NCI-H1092 (cell line): ENCODE measurements at regions not wholly inside any gene's neighbourhood (a gene's known extent, or its start where the extent isn't known, plus 50 kb on each side); places are given as distances from the start of the nearest gene placed in this dataset.
A peak's percentile ranks its signal among the peaks of the same experiment; 100 is the strongest.
"Not testable (repeated sequence)": the region's sequence is repeated elsewhere in the genome, so short reads cannot be mapped to it uniquely, and the experiment has no call there.

Source experiments
- DNase-seq: peaks from one replicate; lab custom pipeline; 2025; lab: John Stamatoyannopoulos, UW

GRCh38 chr14:106618471-106618951 lies 1092.1 kb downstream of the TMEM121 start:
- DNase-seq: not testable (repeated sequence)

GRCh38 chr14:106619606-106620005 lies 1093.2 kb downstream of the TMEM121 start:
- no peak for DNase-seq

- no peak for DNase-seq
These were observed 1094.0 kb downstream of the TMEM121 start for GRCh38 chr14:106620368-106620767.

- DNase-seq: no peak
These were observed 1095.9 kb downstream of the TMEM121 start for GRCh38 chr14:106622200-106622745.

DNA sequence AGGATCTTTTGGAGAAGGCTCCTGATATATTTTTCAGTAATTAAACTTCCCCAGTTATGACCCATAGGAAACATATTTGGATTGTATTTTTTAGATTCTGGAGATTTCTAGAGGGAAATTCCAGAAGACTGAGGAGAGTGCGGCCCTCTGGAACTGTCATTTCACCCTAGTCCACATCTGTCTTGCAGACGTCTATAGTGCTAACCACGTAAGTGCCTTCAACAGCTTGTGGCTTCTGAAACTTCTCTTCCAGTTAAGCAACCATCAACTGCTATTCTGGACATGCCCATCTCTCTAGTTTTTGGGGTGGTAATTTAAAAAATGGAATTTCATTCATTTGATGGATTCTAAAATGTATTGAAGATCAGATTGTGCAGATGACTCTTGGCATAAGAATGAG lies 1098.8 kb downstream of the TMEM121 start:
- DNase-seq: no peak

DNA sequence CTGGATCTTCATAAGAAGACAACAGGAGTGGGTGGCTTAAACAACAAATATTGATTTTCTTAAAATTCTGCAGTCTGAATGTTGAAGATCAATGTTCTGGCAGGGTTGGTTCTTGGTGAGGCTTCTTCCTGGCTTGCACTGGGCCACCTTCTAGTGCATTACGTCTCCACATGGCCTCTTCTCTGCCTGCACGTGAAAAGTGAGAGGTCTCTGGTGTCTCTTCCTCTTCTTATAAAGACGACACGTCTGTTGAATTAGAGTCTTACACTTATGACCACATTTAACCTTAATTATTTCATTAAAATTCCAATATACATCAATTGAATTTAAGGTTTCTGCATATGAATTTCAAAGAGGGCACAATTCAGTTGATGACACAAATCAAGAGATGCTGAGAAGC lies 1100.1 kb downstream of the TMEM121 start:
- not testable (repeated sequence) for DNase-seq

DNA sequence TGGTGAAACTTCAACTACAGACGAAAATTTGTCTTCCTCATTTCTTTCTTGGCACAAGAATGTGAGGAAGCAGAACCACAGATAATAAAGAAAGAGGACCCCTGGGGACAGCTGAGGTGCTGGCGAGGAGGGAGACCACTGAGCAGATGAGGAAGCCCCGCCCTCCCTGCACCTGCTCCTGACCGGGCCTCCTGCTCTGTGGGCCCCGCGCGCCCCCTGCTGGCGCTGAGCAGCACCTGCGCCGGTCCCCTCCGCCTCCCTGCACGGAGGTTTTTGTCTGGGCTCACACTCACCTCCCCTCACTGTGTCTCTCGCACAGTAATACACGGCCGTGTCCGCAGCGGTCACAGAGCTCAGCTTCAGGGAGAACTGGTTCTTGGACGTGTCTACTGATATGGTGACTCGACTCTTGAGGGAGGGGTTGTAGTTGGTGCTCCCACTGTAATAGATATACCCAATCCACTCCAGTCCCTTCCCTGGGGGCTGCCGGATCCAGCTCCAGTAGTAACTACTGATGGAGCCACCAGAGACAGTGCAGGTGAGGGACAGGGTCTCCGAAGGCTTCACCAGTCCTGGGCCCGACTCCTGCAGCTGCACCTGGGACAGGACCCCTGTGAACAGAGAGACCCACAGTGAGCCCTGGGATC lies 1100.7 kb downstream of the TMEM121 start:
- DNase-seq: not testable (repeated sequence)

GRCh38 chr14:106631879-106632278 lies 1105.5 kb downstream of the TMEM121 start:
- no peak for DNase-seq

DNA sequence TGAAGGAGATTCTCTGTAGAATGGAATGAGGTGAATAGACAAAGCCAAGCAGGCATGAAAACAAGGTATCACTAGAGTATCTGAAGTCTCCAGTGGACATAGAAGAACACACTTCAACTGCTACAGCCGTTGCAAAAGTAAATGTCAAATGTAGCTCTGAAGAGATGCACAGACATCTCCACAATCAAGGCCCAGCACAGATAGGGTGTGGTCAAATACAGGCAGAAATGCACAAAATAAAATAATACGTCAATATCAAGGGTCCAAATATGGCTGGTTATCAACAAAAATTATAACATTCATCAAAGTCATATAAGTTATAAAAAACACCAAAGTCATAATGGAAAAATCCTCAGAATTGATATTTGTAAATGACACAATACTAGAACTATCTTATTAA lies 1107.3 kb downstream of the TMEM121 start:
- DNase-seq: no peak

GRCh38 chr14:106635569-106635968 lies 1109.2 kb downstream of the TMEM121 start:
- no peak for DNase-seq

GRCh38 chr14:106638786-106639452 lies 1112.5 kb downstream of the TMEM121 start:
- not testable (repeated sequence) for DNase-seq

DNA sequence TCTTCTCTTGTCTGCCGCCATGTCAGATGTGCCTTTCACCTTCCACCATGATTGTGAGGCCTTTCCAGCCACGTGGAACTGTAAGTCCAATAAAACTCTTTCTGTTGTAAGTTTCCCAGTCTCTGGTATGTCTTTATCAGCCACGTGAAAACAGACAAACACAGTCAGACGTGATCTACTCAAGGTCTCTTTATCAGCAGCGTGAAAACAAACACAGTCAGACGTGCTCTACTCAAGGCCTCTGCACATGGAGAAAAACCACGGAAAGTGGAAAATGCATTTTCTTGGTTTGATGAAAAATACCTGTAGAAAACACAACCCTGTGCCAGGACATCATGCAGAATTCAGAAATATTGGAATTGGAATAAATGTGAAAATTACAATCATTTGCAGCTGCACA lies 1115.7 kb downstream of the TMEM121 start:
- no peak for DNase-seq

DNA sequence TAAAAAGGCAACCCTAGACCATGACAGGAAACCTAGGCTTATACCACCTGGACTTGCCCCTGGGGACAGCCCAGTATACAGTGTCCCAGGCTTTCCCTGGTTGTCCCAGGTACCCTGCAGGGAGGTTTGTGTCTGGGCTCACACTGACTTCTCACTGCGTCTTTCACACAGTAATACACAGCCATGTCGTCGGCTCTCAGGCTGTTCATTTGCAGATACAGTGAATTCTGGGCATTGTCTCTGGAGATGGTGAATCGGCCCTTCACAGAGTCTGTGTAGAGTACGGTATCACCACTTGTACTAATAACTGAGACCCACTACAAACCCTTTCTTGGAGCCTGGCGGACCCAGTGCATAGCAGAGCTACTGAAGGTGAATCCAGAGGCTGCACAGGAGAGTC lies 1116.6 kb downstream of the TMEM121 start:
- not testable (repeated sequence) for DNase-seq

- not testable (repeated sequence) for DNase-seq
These were observed 1122.5 kb downstream of the TMEM121 start for GRCh38 chr14:106648874-106649273.

DNA sequence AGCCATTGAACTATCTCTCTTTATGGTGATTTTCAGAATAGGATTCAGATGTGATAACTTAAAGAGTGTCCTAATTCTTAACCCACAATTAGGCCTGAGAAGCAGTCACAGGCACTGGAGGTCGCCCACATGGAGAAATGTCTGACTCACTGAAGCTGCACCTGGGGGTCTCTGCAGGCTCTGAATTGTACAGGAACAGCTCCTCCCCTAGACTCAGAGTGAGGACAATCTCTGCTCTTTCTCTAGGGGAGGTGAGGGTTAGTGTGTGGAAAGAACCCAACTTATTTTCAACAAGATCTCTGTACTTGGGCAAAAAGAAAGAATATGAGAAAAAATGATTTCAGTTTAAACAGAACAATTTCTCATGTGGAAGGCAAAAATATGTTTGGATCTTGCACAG lies 1124.6 kb downstream of the TMEM121 start:
- DNase-seq: no peak

GRCh38 chr14:106652494-106652893 lies 1126.1 kb downstream of the TMEM121 start:
- DNase-seq: no peak

DNA sequence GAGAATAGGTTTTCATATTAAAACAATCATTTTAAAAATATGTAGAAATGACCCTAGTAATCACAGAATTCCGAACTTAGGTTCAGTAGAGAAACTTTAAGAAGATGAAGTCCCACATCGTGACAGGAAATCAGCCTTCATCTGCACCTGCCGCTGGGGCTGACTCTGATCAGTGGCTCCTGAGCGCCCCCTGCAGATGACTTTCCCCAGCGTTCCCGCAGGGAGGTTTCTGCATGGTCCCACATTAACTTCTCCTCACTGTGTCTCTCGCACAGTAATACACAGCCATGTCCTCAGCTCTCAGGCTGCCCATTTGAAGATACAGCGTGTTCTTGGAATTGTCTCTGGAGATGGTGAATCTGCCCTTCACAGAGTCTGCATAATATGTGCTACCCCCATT lies 1131.1 kb downstream of the TMEM121 start:
- DNase-seq: no peak

- DNase-seq: not testable (repeated sequence)
These were observed 1131.9 kb downstream of the TMEM121 start for GRCh38 chr14:106658066-106658860.

DNA sequence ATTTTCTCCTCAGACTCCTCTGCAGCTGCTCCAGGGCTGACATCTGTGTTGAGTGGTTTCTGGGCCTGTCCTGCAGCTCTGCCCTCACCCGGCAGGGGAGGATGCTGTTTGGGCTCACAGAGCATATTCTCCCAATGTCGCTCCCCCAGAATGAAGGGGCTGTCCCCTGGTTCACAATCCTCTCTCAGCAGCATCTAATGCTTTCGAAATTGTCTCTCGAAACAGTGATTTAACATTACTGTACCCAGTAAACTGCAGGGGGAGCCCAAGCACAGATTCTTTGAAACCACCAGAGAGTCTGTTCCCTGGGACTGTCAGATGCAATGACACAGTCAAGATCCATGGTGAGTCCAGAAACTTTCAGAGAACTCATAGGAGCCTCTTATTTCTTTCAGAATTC lies 1135.2 kb downstream of the TMEM121 start:
- peak; percentile 25 for DNase-seq

GRCh38 chr14:106662936-106663550 lies 1136.7 kb downstream of the TMEM121 start:
- DNase-seq: no peak

DNA sequence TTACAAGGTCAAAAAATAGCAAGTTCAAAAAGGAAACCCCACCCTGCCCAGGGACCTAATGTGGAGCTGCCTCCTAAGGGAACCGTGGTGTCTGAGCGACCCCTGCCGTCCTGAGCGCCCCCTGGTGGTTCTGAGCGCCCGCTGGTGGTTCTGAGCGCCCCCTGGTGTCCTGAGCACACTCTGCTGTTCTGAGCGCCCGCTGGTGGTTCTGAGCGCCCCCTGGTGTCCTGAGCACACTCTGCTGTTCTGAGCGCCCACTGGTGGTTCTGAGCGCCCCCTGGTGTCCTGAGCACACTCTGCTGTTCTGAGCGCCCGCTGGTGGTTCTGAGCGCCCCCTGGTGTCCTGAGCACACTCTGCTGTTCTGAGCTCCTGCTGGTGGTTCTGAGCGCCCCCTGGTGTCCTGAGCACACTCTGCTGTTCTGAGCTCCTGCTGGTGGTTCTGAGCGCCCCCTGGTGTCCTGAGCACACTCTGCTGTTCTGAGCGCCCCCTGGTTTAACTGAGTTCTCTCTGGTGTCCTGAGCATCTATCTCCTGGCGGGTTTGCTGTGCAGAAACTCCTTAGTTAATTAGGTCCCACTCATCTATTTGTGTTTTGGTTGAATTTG lies 1137.5 kb downstream of the TMEM121 start:
- DNase-seq: not testable (repeated sequence)

DNA sequence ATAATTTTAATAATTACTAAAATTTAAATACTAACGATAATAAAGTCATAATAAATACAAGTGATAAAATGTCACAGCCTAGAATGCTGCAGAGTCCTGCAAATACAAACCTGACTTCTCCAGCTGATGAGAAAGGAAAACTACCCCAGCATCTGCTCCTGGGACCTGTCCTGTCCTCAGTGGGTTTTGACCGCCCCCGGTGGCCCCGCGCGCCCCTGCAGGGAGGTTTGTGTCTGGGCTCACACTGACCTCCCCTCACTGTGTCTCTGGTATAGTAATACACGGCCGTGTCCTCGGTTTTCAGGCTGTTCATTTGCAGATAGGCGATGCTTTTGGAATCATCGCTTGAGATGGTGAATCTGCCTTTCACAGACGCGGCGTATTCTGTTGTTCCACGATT lies 1139.4 kb downstream of the TMEM121 start:
- DNase-seq: no peak
